GM23338 (cell line): ENCODE measurements at regions not wholly inside any gene's neighbourhood (a gene's known extent, or its start where the extent isn't known, plus 50 kb on each side); places are given as distances from the start of the nearest gene placed in this dataset.

Experiments
- CREB1 ChIP-seq: fragments of 250-450 bp; sonication (Bioruptor Pico); IDR thresholded peaks from 2 replicates; pipeline ENCODE4 v1.5.0; 2020; ENCODE audit warnings: low read depth, mild to moderate bottlenecking, moderate library complexity
- CTCF ChIP-seq, 2 experiments: fragments of 200-600 bp in 1 of 2; sonication (generic) in 1 of 2; conservative IDR thresholded peaks; 2 replicates each; pipeline versions ENCODE4 v1.5.1 to v1.6.1; 2016 to 2017; ENCODE audit warnings: antibody characterized with exemption in 2 of 2, low read depth in 2 of 2, mild to moderate bottlenecking in 2 of 2, moderate library complexity in 1 of 2
- ETS1 ChIP-seq: IDR thresholded peaks from 2 replicates; pipeline ENCODE4 v1.6.1; 2016; ENCODE audit warnings: antibody characterized with exemption
- EZH2 ChIP-seq: fragments of 200-600 bp; sonication (generic); IDR thresholded peaks from one replicate; pipeline ENCODE4 v1.8.0; 2017; ENCODE audit warnings: antibody characterized with exemption, mild to moderate bottlenecking, low read depth; ENCODE audit not compliant: unreplicated experiment
- EZH2phosphoT487 ChIP-seq: fragments of 200-600 bp; sonication (generic); IDR thresholded peaks from one replicate; pipeline ENCODE4 v1.8.1; 2018; ENCODE audit warnings: antibody characterized with exemption; ENCODE audit not compliant: unreplicated experiment
- JUNB ChIP-seq: IDR thresholded peaks from one replicate; pipeline ENCODE4 v1.6.1; 2016; ENCODE audit warnings: antibody characterized with exemption; ENCODE audit not compliant: unreplicated experiment
- POLR2AphosphoS5 ChIP-seq: IDR thresholded peaks from 2 replicates; pipeline ENCODE4 v1.6.1; 2016; ENCODE audit warnings: antibody characterized with exemption, low read depth
- REST ChIP-seq: IDR thresholded peaks from one replicate; pipeline ENCODE4 v1.6.1; 2018; ENCODE audit warnings: antibody characterized with exemption; ENCODE audit not compliant: unreplicated experiment
- STAT1 ChIP-seq: IDR thresholded peaks from one replicate; pipeline ENCODE4 v1.6.1; 2016; ENCODE audit warnings: antibody characterized with exemption; ENCODE audit not compliant: unreplicated experiment
- ZNF114 ChIP-seq: fragments of 250-450 bp; sonication (Bioruptor Pico); IDR thresholded peaks from 2 replicates; pipeline ENCODE4 v1.5.0; 2020; ENCODE audit warnings: mild to moderate bottlenecking, moderate library complexity
- ZNF331 ChIP-seq: fragments of 250-450 bp; sonication (Bioruptor Pico); IDR thresholded peaks from 2 replicates; pipeline ENCODE4 v1.5.0; 2020; ENCODE audit warnings: low read depth, mild to moderate bottlenecking, moderate library complexity

- TF ChIP-seq CTCF (conservative IDR thresholded peaks at IDR 0.05; ENCODE audit: low read depth in 2 of 2) (no peak), EZH2 (no peak), EZH2phosphoT487 (no peak), ETS1 (no peak), CREB1 (CRISPR knock-in tag) (no peak), POLR2AphosphoS5 (no peak), JUNB (no peak), REST (no peak), STAT1 (no peak), ZNF114 (CRISPR knock-in tag) (no peak), ZNF331 (CRISPR knock-in tag) (no peak)
Observed at GRCh38 chr16:72299684-72300243, 127.8 kb upstream of the PMFBP1 start.
